ENCODE measurements at regions not wholly inside any gene's neighbourhood (a gene's known extent, or its start where the extent isn't known, plus 50 kb on each side); places are given as distances from the start of the nearest gene placed in this dataset.
A peak's percentile ranks its signal among the peaks of the same experiment; 100 is the strongest.

DNA sequence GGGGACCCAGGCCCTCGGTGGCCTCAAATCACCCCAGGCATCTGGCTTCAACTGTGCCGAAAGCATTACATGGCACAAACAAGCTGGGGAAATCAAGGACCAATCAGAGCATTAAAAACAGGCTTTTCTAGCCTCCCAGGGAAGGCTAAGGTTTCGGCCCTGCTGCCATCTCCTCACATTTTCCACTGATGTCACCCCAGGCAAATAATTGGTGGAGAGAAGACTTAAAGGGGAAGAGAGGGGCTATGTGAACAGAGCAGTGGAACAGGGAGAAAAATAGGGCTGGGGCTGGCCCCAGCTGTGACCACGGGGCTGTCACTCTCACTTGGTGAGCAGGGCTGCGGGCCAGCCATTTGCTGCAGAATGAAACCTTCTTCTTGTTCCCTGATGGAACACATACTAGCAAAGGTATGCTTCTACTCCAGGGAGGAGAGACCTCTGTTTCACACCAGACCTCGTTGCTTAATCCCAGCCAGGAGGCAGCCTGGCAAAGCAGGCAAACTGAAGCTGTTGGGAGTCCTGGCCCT lies 581.3 kb downstream of the SOX6 start:
- no peaks in the 10 kb centered on the region for H3K9me3 ChIP-seq
- peak overlapping the region in 1 of 2 donors; percentile 8 for H3K4me3 ChIP-seq
- H3K27ac ChIP-seq = peak overlapping the region; percentile 34 to 62
- intact Hi-C loops (cut with DNase I) = no loop called here
- H3K27me3 ChIP-seq = no peaks in the 10 kb centered on the region
- peaks cover 6 to 15% of the 10 kb centered on the region in 2 donors for H3K4me1 ChIP-seq
- H3K36me3 ChIP-seq = no peaks in the 10 kb centered on the region
- TF ChIP-seq, protein P1, sequence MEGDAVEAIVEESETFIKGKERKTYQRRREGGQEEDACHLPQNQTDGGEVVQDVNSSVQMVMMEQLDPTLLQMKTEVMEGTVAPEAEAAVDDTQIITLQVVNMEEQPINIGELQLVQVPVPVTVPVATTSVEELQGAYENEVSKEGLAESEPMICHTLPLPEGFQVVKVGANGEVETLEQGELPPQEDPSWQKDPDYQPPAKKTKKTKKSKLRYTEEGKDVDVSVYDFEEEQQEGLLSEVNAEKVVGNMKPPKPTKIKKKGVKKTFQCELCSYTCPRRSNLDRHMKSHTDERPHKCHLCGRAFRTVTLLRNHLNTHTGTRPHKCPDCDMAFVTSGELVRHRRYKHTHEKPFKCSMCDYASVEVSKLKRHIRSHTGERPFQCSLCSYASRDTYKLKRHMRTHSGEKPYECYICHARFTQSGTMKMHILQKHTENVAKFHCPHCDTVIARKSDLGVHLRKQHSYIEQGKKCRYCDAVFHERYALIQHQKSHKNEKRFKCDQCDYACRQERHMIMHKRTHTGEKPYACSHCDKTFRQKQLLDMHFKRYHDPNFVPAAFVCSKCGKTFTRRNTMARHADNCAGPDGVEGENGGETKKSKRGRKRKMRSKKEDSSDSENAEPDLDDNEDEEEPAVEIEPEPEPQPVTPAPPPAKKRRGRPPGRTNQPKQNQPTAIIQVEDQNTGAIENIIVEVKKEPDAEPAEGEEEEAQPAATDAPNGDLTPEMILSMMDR (IDR thresholded peaks at IDR 0.05) = no peak
- peak in 1 of 2 donors; percentile 65 for DNase-seq (ENCODE audit: low spot score in 2 of 2)

DNA sequence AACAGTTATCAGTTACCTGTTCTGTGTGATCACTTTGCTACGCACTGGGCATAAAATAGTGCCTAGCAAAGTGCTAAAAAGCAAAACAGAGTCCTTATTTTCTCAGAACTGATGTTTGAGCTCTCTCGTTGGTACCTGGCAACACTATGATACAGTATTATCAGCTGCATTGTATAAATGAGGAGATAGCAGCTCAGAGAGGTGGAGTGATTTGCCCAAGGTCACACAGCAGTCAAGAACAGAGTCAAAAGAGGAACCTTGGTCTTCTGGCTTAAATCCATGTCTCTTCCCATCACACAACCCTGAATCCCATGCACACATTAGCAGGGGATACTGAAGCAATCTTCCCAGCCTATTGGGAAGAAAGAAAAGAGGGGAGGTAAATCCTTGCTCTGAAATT lies 580.5 kb downstream of the SOX6 start:
- Histone ChIP-seq H3K9me3 (no peaks in the 10 kb centered on the region), H3K36me3 (no peaks in the 10 kb centered on the region), H3K4me1 (peaks cover 6 to 15% of the 10 kb centered on the region in 2 donors), H3K27me3 (no peaks in the 10 kb centered on the region), H3K4me3 (no peak overlapping the region), H3K27ac (no peak overlapping the region)
- TF ChIP-seq, protein P1 (IDR thresholded peaks at IDR 0.05) = no peak
- DNase-seq (ENCODE audit: low spot score in 2 of 2) = no peak
- intact Hi-C loops (cut with DNase I) = no loop called here

DNA sequence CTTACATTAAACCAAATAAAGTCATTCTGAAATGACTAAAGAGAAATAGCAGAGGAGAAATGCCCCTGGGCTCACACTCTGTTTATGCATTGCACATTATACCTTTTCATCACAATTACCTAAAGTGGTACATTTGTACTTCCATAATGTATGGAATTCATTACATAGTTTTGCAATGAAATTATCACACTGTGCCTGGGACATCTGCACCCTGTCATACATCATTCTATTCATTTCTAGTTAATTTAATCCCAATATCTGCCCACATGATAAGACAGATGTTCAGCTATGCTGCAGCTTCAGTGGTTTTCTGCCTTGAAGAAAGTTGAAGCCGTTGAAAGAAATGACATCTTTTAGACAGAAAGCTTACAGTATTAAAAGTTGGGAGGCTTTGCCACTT lies 580.0 kb downstream of the SOX6 start:
- no peak overlapping the region for H3K27ac ChIP-seq
- TF ChIP-seq, protein P1 (IDR thresholded peaks at IDR 0.05) = no peak
- H3K4me3 ChIP-seq = no peak overlapping the region
- H3K27me3 ChIP-seq = no peaks in the 10 kb centered on the region
- no peaks in the 10 kb centered on the region for H3K9me3 ChIP-seq
- H3K36me3 ChIP-seq = no peaks in the 10 kb centered on the region
- no peak for DNase-seq (ENCODE audit: low spot score in 2 of 2)
- intact Hi-C loops (cut with DNase I) = no loop called here
- peaks cover 6 to 15% of the 10 kb centered on the region in 2 donors for H3K4me1 ChIP-seq

DNA sequence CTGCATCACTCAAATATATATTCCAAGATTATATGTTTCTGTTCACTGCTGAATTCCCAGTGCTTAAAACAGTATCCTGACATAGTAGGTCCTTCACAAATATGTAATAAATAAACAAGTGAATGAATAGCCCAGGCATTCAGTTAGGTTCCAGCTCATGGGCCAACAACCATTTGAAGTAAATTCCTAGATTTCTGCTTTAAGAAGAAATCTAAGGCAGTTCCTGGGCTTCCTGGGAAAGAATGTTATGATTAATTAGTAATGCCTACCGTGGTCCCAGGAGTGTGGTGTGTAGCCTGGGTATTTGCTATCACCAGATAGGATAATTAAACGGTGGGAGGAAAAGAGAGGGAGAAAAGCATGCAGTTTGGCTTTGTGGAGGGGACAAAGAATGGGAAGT lies 576.8 kb downstream of the SOX6 start:
- no peak overlapping the region for H3K27ac ChIP-seq
- H3K4me3 ChIP-seq = no peak overlapping the region
- peaks cover 6 to 13% of the 10 kb centered on the region in 2 donors for H3K4me1 ChIP-seq
- TF ChIP-seq, protein P1 (IDR thresholded peaks at IDR 0.05) = no peak
- intact Hi-C loops (cut with DNase I) = no loop called here
- DNase-seq (ENCODE audit: low spot score in 2 of 2) = no peak
- H3K36me3 ChIP-seq = no peaks in the 10 kb centered on the region
- no peaks in the 10 kb centered on the region for H3K27me3 ChIP-seq
- H3K9me3 ChIP-seq = no peaks in the 10 kb centered on the region

DNA sequence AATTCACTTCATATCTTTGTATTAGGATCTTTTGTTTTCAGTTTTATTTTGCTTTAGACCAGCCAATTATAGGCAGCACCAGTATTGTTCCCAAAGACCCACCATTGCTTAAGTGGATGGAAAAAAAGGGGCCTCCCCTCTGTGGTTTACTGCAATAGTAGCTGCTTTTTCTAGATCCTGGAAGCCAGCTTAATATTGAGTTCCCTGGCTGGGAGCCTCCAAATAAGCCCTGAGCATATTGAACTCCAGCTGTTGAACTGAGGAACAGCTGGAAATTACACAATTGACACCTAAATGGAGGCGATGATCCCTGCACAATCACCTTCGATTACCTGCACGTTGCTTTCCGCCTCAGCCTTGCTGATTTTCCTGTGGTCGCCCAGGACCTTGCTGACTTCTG lies 576.0 kb downstream of the SOX6 start:
- Histone ChIP-seq H3K4me3 (no peak overlapping the region), H3K27me3 (no peaks in the 10 kb centered on the region), H3K27ac (no peak overlapping the region), H3K4me1 (peaks cover 0 to 4% of the 10 kb centered on the region in 2 donors), H3K36me3 (no peaks in the 10 kb centered on the region), H3K9me3 (no peaks in the 10 kb centered on the region)
- intact Hi-C loops (cut with DNase I) = no loop called here
- TF ChIP-seq, protein P1 (IDR thresholded peaks at IDR 0.05) = no peak
- DNase-seq (ENCODE audit: low spot score in 2 of 2) = no peak

DNA sequence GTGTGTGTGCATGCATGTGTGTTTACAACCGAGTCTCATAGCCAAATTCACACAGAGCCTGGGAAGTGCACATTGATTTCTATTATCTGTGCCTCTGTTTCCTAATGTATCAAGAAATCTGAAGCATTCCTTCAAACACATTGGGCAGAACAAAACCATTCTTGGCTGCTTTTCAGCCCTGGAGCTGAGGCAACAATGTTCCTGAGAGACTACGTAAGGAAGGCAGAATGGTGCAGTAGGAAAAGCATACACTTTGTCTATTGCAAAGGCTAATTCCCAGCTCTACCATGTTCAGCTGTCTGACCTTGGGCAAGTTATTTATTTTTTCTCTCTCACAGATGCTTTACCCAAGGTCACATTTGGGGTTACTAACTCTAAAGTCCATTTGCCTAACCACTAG lies 575.5 kb downstream of the SOX6 start:
- no peaks in the 10 kb centered on the region for H3K9me3 ChIP-seq
- H3K4me3 ChIP-seq = no peak overlapping the region
- no peak overlapping the region for H3K27ac ChIP-seq
- intact Hi-C loops (cut with DNase I) = no loop called here
- H3K4me1 ChIP-seq = no peaks in the 10 kb centered on the region
- DNase-seq (ENCODE audit: low spot score in 2 of 2) = no peak
- no peaks in the 10 kb centered on the region for H3K27me3 ChIP-seq
- TF ChIP-seq, protein P1 (IDR thresholded peaks at IDR 0.05) = no peak
- H3K36me3 ChIP-seq = no peaks in the 10 kb centered on the region

Measured in ascending aorta (tissue), 2 donors.